ENCODE measurements at regions not wholly inside any gene's neighbourhood (a gene's known extent, or its start where the extent isn't known, plus 50 kb on each side); places are given as distances from the start of the nearest gene placed in this dataset.
"Not testable (repeated sequence)": the region's sequence is repeated elsewhere in the genome, so short reads cannot be mapped to it uniquely, and the experiment has no call there.

DNA sequence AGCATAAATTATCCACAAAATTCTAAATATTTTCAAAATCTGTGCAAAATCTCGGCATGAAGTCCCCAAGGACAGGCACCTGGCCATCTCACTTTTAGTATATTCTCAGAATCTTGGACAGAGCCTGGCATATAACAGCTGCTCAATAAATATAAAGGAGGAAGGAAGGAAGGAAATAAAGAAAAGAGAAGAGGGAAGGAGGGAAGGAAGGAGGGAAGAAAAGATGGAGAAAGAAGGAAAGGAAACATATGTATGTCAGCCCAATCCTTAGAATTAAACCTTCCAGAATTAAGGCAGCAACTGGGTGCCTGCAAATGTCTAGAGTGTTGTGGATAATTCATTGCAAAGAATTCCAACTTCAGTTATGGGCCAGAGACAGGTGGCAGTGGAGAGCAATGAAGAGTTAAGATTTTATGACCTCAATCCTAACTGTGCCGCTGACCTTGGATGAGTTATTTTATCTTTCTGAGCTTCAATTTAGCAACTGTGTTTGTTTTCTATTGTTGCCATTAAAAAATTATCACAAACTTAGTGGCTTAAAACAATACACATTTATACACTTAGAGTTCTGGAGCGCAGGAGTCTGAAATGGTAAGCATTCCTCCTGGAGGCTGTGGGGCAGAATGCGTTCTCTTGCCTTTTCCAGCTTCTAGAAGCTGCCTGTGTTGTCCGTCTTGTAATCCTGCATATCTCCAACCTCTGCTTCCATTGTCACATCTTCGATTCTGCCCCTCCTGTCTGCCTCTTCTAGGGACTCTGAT is 200.9 kb upstream of the MSX2 start:
- Histone ChIP-seq H3K9me3 (no peaks in the 10 kb centered on the region), H3K4me1 (no peaks in the 10 kb centered on the region), H3K4me3 (no peak overlapping the region), H3K27me3 (ENCODE audit: low read depth) (no peaks in the 10 kb centered on the region), H3K36me3 (replicated peaks) (no peaks in the 10 kb centered on the region)
- DNase-seq (ENCODE audit: low spot score in 2 of 2), result no peak
- in situ Hi-C loops (cut with MboI; ENCODE audit: low sequenced_read_pairs), result no loop called here

DNA sequence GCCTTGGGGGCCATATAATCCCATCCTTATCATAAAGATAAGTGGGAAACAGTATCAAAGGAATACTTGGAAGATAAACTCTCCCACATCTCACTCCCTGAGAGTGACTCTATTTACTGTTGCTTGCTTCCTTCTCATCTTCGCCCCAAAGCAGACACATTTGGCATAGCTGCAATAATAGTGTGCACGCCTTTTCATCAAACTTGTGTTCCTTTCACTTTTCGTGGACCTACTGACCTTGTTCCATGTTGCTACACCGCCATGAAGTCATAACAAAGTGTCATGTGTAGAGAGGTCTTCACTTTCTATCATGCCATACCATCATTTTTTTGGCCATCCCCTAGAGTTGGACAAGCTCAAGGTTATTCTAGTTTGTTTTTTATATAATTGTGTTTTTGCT is 200.0 kb upstream of the MSX2 start:
- in situ Hi-C loops (cut with MboI; ENCODE audit: low sequenced_read_pairs), result no loop called here
- H3K4me3 ChIP-seq, result no peak overlapping the region
- H3K9me3 ChIP-seq, result no peaks in the 10 kb centered on the region
- H3K27me3 ChIP-seq (ENCODE audit: low read depth), result no peaks in the 10 kb centered on the region
- H3K36me3 ChIP-seq (replicated peaks), result no peaks in the 10 kb centered on the region
- H3K4me1 ChIP-seq, result no peaks in the 10 kb centered on the region
- no peak for DNase-seq (ENCODE audit: low spot score in 2 of 2)

DNA sequence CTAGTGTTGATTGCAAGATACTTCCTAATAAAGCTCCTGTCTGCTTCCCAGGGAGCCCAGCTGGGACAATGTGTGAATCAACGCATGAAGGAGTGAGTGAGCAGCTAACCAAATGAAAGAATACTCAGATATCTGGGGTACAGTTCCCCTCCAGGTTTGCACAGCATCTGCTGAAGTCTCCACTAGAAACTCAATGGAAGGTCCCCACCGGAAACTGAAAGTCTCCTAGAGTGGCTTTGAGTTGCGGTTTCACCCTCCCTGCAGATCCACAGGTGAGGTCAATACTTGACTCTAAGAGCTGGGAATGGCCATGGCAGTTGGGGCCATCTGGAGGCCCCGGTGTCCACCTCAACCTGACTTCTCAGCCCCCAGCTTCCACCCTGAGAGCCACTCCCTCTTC is 198.2 kb upstream of the MSX2 start:
- no peaks in the 10 kb centered on the region for H3K4me1 ChIP-seq
- H3K36me3 ChIP-seq (replicated peaks), result no peaks in the 10 kb centered on the region
- in situ Hi-C loops (cut with MboI; ENCODE audit: low sequenced_read_pairs), result no loop called here
- H3K27me3 ChIP-seq (ENCODE audit: low read depth), result no peaks in the 10 kb centered on the region
- no peaks in the 10 kb centered on the region for H3K9me3 ChIP-seq
- no peak overlapping the region for H3K4me3 ChIP-seq
- DNase-seq (ENCODE audit: low spot score in 2 of 2), result no peak

DNA sequence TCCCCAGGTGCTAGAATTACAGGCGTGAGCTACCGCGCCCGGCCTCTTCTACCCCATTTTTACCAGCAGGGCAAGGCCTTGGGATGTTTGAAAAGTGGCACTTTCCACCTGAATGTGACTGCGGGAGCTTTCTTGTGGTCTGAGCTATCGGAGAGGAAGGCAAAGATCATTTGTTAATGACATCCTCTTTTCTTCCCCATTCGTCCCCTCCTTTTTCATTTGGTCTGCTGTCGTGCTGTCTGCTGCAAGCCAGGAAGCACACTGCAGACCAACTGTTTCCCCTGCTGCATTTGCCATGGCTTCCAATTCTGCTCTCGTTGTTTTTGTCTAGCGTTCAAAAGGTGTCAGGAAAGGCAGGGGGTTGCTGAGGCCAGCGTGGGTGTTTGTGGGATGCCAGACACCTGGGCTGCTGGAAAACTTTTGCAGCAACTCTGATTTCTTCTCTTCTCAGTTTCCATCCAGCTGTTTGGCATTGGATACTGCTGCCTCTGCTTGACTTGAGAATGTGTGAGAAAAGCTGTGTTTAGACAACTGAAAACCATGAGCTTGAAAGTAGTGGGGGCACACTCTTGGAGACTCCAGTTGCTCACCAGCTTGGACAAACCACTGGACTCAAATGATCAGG is 196.4 kb upstream of the MSX2 start:
- Histone ChIP-seq H3K4me1 (no peaks in the 10 kb centered on the region), H3K27me3 (ENCODE audit: low read depth) (no peaks in the 10 kb centered on the region), H3K4me3 (no peak overlapping the region), H3K9me3 (no peaks in the 10 kb centered on the region), H3K36me3 (replicated peaks) (no peaks in the 10 kb centered on the region)
- in situ Hi-C loops (cut with MboI; ENCODE audit: low sequenced_read_pairs), result no loop called here
- DNase-seq (ENCODE audit: low spot score in 2 of 2), result no peak

DNA sequence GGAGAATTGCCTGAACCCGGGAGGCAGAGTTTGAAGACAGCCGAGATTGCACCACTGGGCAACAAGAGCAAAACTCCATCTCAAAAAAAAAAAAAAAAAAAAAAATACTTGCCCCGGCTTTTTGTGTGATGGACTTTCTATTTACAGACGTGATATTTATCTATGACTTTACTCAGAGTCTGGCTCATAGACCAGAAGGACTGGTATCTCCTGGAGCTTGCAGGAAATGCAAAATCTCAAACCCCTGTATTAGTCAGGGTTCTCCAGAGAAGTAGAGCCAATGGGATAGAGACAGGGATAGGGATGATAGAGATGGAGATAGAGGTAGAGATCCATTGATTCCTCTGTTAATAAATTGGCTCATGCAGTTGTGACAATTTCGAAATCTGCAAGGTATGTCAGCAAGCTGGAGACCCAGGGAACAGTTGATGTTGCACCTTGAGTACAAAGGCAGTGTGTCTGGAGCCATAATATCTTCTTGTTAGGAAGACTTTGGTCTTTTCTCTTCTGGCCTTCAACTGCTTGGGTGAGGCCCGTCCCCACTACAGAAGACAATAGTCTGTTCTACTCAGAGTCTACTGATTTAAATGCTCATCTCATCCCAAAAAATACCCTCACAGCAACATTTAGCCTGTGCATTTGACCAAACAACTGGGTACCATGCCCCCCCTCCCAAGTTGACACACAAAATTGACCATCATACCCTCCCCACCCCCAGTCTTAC is 195.4 kb upstream of the MSX2 start:
- H3K4me1 ChIP-seq, result no peaks in the 10 kb centered on the region
- in situ Hi-C loops (cut with MboI; ENCODE audit: low sequenced_read_pairs), result no loop called here
- H3K4me3 ChIP-seq, result no peak overlapping the region
- H3K9me3 ChIP-seq, result no peaks in the 10 kb centered on the region
- no peak for DNase-seq (ENCODE audit: low spot score in 2 of 2)
- H3K36me3 ChIP-seq (replicated peaks), result no peaks in the 10 kb centered on the region
- H3K27me3 ChIP-seq (ENCODE audit: low read depth), result no peaks in the 10 kb centered on the region

DNA sequence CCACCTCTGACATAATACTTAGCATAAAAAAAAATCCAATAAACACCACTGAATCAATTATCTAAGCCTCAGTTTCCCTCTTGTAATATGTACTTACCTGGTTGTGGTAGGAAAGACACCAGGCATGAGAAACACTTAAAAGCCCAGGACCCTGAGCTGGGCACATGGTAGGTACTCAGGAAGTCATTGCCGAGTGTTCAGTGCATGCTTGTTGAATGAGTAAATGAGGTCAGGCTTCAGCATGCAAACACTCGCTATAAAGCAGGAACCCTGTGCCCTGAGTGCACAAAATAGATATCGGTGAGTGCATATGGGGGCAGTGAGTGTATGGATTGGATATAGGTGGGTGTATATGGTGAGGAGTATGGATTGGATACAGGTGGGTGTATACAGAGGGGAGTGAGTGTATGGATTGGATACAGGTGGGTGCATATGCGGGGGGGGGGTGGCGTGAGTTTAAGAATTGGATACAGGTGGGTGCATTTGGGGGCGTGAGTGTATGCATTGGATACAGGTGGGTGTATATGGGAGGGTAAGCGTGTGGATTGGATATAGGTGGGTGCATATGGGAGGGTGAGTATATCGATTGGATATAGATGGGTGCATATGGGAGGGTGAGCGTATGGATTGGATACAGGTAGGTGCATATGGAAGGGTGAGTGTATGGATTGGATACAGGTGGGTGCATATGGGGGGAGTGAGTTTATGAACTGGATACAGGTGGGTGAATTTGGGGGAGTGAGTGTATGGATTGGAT is 194.3 kb upstream of the MSX2 start:
- Histone ChIP-seq H3K9me3 (no peaks in the 10 kb centered on the region), H3K4me1 (no peaks in the 10 kb centered on the region), H3K4me3 (no peak overlapping the region), H3K27me3 (ENCODE audit: low read depth) (no peaks in the 10 kb centered on the region), H3K36me3 (replicated peaks) (no peaks in the 10 kb centered on the region)
- no peak for DNase-seq (ENCODE audit: low spot score in 2 of 2)
- in situ Hi-C loops (cut with MboI; ENCODE audit: low sequenced_read_pairs), result no loop called here

DNA sequence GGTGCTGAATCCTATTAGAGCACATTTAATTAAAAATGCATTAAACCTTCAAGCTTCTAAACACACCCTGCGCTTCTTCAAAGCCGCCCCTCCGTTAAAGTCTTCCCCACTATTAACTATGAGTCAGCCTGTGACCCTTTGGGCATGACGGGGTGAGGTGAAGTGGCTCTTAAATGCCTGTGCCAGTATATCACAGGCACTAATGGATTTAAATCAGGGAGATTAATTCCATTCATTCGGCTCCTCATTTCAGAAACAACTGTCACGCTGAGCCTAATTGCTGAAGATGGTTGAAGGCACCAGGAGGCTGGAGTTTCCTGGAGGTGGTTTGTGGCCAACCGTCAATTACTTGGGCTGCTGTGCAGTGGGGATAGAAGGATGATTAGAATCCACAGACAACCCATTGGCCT is 192.6 kb upstream of the MSX2 start:
- no peak overlapping the region for H3K4me3 ChIP-seq
- no peaks in the 10 kb centered on the region for H3K9me3 ChIP-seq
- H3K4me1 ChIP-seq, result peaks cover 6% of the 10 kb centered on the region
- no peaks in the 10 kb centered on the region for H3K36me3 ChIP-seq (replicated peaks)
- H3K27me3 ChIP-seq (ENCODE audit: low read depth), result no peaks in the 10 kb centered on the region
- in situ Hi-C loops (cut with MboI; ENCODE audit: low sequenced_read_pairs), result no loop called here
- no peak for DNase-seq (ENCODE audit: low spot score in 2 of 2)

DNA sequence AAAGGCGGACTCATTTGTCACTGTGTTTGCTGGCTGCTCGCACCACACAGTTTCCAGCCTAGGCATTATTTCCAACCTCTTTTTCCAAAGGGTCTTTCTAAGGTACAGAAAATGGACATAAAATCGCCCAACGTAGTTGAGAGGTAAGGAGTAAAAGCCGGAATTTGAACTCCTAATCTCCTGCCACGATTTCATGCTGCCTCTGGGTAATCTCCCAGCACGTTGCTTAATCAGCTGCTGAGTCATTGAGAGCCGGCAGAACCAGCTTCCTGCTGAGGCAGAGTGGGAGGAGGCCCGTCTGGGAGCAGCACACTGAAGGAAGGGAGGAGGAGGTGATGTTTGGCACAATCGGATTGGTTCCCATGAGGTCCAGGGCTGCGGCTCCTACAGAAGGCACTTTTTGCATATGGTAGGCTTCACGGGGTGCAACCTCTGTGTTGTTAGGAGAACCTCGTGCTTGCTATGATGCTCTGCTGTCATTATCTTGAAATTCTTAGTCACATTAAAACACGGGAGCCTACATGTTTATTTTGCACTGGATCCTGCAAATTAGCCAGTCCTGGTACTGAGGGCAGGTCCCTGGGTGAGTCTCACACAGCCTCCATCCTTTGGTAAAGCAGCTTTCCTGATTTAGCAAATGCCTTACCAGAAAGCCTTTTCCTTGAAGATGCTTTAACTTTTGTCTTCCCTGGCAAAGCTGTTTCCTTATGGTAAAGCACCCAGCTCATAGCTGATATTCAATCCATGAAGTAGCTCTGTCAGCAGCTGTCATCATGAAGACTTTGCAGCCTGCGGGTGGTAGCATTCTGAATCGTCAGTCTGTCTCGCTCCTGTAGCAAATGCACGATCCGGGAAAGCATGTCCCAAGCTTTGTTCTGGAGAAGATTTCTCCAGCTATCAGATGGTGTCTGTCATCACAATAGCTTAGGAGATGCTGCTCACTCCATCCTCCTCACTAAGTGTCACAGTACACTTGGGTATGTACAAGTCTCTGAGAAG is 191.6 kb upstream of the MSX2 start:
- no peaks in the 10 kb centered on the region for H3K9me3 ChIP-seq
- H3K27me3 ChIP-seq (ENCODE audit: low read depth), result no peaks in the 10 kb centered on the region
- H3K4me3 ChIP-seq, result no peak overlapping the region
- H3K36me3 ChIP-seq (replicated peaks), result no peaks in the 10 kb centered on the region
- peak; percentile 20 to 58 for DNase-seq (ENCODE audit: low spot score in 2 of 2)
- in situ Hi-C loops (cut with MboI; ENCODE audit: low sequenced_read_pairs), result no loop called here
- peaks cover 6% of the 10 kb centered on the region for H3K4me1 ChIP-seq

DNA sequence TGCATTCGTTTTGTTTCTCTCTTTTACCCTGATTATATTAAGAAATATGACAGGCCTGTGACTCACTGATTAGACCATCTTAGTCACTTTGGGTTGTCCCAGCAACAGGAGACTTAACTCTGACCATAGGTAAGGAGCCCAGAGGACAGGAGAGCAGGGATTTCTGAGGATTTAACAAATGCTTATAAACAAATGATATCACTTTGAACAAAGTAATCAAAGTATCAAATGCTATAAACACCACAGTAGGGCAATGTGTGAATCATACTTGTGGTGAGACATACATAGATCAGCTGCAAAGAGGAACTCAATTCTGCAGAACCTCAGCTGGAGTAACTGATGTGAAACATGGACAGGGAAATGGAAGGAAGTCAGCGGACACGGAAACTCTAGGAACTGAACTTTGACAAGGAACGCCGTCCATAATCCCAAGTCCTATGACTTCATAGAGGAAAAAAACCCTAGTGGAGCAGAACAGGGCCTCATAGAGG is 190.6 kb upstream of the MSX2 start:
- no peak overlapping the region for H3K4me3 ChIP-seq
- no peak for DNase-seq (ENCODE audit: low spot score in 2 of 2)
- no peaks in the 10 kb centered on the region for H3K36me3 ChIP-seq (replicated peaks)
- H3K4me1 ChIP-seq, result peaks cover 6% of the 10 kb centered on the region
- in situ Hi-C loops (cut with MboI; ENCODE audit: low sequenced_read_pairs), result no loop called here
- no peaks in the 10 kb centered on the region for H3K9me3 ChIP-seq
- H3K27me3 ChIP-seq (ENCODE audit: low read depth), result no peaks in the 10 kb centered on the region

DNA sequence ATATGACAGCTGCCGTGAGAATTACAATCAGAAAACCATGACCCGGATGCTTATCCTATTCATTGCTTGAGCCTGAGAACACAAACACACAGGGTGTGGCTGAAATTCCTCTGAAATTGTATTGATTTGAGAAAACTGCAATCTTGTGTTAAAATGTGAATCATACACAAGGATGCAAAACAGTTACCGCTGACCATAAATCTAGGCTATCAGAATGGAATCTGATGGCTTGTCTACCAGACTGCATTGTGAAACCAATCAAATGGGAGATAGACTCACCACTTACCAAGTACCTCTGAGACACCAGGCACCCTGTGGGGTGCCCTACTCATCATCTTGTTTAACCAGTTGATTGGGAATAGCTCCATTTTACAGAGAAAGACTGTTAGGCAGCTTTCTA is 188.7 kb upstream of the MSX2 start:
- no peaks in the 10 kb centered on the region for H3K36me3 ChIP-seq (replicated peaks)
- H3K9me3 ChIP-seq, result no peaks in the 10 kb centered on the region
- H3K27me3 ChIP-seq (ENCODE audit: low read depth), result no peaks in the 10 kb centered on the region
- no peak for DNase-seq (ENCODE audit: low spot score in 2 of 2)
- no peak overlapping the region for H3K4me3 ChIP-seq
- peaks cover 6% of the 10 kb centered on the region for H3K4me1 ChIP-seq
- in situ Hi-C loops (cut with MboI; ENCODE audit: low sequenced_read_pairs), result no loop called here

DNA sequence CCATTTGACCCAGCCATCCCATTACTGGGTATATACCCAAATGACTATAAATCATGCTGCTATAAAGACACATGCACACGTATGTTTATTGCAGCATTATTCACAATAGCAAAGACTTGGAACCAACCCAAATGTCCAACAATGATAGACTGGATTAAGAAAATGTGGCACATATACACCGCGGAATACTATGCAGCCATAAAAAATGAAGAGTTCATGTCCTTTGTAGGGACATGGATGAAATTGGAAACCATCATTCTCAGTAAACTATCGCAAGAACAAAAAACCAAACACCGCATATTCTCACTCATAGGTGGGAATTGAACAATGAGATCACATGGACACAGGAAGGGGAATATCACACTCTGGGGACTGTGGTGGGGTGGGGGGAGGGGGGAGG is 184.6 kb upstream of the MSX2 start:
- DNase-seq (ENCODE audit: low spot score in 2 of 2); H3K4me1 ChIP-seq; H3K9me3 ChIP-seq; H3K27me3 ChIP-seq (ENCODE audit: low read depth); in situ Hi-C loops (cut with MboI; ENCODE audit: low sequenced_read_pairs); H3K36me3 ChIP-seq (replicated peaks); H3K4me3 ChIP-seq: not testable (repeated sequence)

DNA sequence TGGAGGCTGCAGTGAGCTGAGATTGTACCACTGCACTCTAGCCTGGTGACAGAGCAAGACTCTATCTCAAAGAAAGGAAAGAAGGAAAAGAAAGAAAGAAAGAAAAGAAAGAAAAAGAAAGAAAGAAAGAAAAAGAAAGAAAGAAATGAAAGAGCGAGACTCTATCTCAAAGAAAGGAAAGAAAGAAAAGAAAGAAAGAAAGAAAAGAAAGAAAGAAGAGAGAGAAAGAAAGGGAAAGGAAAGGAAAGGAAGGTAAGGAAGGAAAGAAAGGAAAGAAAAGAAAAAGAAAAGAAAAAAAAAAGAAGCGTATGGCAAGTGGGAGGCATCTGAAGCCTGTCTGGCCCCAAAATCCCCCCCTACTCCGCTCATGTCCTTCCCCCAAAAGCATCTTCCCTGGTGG is 182.3 kb upstream of the MSX2 start:
- H3K4me3 ChIP-seq, result no peak overlapping the region
- in situ Hi-C loops (cut with MboI; ENCODE audit: low sequenced_read_pairs), result no loop called here
- H3K27me3 ChIP-seq (ENCODE audit: low read depth), result no peaks in the 10 kb centered on the region
- DNase-seq (ENCODE audit: low spot score in 2 of 2), result no peak
- H3K36me3 ChIP-seq (replicated peaks), result no peaks in the 10 kb centered on the region
- no peaks in the 10 kb centered on the region for H3K9me3 ChIP-seq
- H3K4me1 ChIP-seq, result no peaks in the 10 kb centered on the region

DNA sequence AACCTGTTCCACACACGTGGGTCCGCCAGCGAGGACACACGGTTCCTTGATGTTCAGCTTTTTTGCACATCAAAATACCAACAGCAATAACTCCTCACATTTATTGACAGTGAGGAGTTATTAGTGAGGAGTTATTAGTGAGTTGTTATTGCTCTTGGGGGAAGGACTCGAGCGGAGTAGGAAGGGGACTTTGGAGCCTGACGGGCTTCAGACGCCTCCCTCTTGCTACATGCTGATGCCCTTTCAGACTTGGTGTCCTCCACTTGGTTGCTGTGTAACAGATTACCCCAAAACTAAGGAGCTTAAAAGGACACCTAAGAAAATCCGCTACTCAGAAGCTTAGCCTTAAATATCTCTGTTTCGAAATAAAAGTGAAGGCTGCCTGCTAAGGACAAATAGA is 181.9 kb upstream of the MSX2 start:
- in situ Hi-C loops (cut with MboI; ENCODE audit: low sequenced_read_pairs), result no loop called here

More for the DNA sequence above, 181.9 kb upstream of the MSX2 start:
- no peaks in the 10 kb centered on the region for H3K27me3 ChIP-seq (ENCODE audit: low read depth)
- H3K9me3 ChIP-seq, result no peaks in the 10 kb centered on the region
- DNase-seq (ENCODE audit: low spot score in 2 of 2), result no peak
- H3K4me3 ChIP-seq, result no peak overlapping the region
- no peaks in the 10 kb centered on the region for H3K4me1 ChIP-seq
- H3K36me3 ChIP-seq (replicated peaks), result no peaks in the 10 kb centered on the region

Data from HAP-1 (cell line).